Peyer's patch (tissue), 4 donors: ENCODE measurements at regions not wholly inside any gene's neighbourhood (a gene's known extent, or its start where the extent isn't known, plus 50 kb on each side); places are given as distances from the start of the nearest gene placed in this dataset.
"Not testable (repeated sequence)": the region's sequence is repeated elsewhere in the genome, so short reads cannot be mapped to it uniquely, and the experiment has no call there.

Experiments used
- DNase-seq, 3 donors: peaks; one replicate each; pipeline ENCODE4 v3.0.0-alpha.2; 2017 to 2019
- H3K27ac ChIP-seq, 4 donors: fragments of 200-600 bp; sonication (generic); one replicate each; pipeline ENCODE4 v1.5.1; 2016 to 2019
- H3K27me3 ChIP-seq, 2 donors: fragments of 200-600 bp; sonication (generic); one replicate each; pipeline ENCODE4 v1.5.1; 2019
- H3K36me3 ChIP-seq, 3 donors: fragments of 200-600 bp; sonication (generic); one replicate each; pipeline ENCODE4 v1.5.1; 2016 to 2019
- H3K4me1 ChIP-seq, 4 donors: fragments of 200-600 bp; sonication (generic); one replicate each; pipeline ENCODE4 v1.5.1; 2016 to 2019
- H3K4me3 ChIP-seq, 4 donors: fragments of 200-600 bp; sonication (generic); 1 replicate in 3 of 4; 2 replicates in 1 of 4; pipeline ENCODE4 v1.5.1; 2016 to 2019; ENCODE audit warnings: mild to moderate bottlenecking in 1 of 4
- H3K9me3 ChIP-seq, 4 donors: fragments of 200-600 bp; sonication (generic); one replicate each; pipeline ENCODE4 v1.5.1; 2016 to 2019; ENCODE audit warnings: mild to moderate bottlenecking in 1 of 4
- small RNA-seq, 2 donors: library from RNA; depleted of rRNA; stranded (forward); fragments of <200 nt; gene quantifications; one replicate each; pipeline ENCODE3, GENCODE V24; 2016

- H3K9me3 ChIP-seq, DNase-seq, H3K4me1 ChIP-seq, H3K36me3 ChIP-seq, H3K4me3 ChIP-seq, H3K27me3 ChIP-seq, H3K27ac ChIP-seq: not testable (repeated sequence)
Measured at GRCh38 chr2:110031722-110032327, 83.8 kb downstream of the MALL start.

Small RNA genes lying in the stretch of these regions (small RNA-seq; reads per million reads assigned to genes)
- 0 reads per million in 2 donors for gene GPAA1P1
